B cell (primary cell): ENCODE measurements at regions not wholly inside any gene's neighbourhood (a gene's known extent, or its start where the extent isn't known, plus 50 kb on each side); places are given as distances from the start of the nearest gene placed in this dataset.

Experiments used
- ATAC-seq: fragments of 200-7000 bp; cut with Tn5 transposase; one replicate; pipeline ENCODE4 v1.10.0; 2021; ENCODE audit warnings: low read depth, mild to moderate bottlenecking, moderate number of reproducible peaks, moderate library complexity
- CTCF ChIA-PET: fragments of 350-600 bp; sonication (Branson Sonifier 250); formaldehyde crosslinking; loops from one replicate; lab custom pipeline; 2021; ENCODE audit warnings: antibody characterized with exemption, inconsistent platforms; lab: Charles Lee
- POLR2A ChIA-PET: fragments of 350-600 bp; sonication (Branson Sonifier 250); formaldehyde crosslinking; loops from one replicate; lab custom pipeline; 2021; ENCODE audit warnings: antibody characterized with exemption; lab: Charles Lee
- DNase-seq: peaks from one replicate; pipeline ENCODE4 v3.0.0; 2013
- H2AFZ ChIP-seq: 2 replicates; pipeline ENCODE4 v1.6.1; 2012; ENCODE audit warnings: mild to moderate bottlenecking, low read depth, low read length; ENCODE audit not compliant: insufficient read depth, poor library complexity, severe bottlenecking
- H3K27ac ChIP-seq, 2 donors: 1 replicate in 1 of 2; 2 replicates in 1 of 2; pipeline ENCODE4 v1.5.1; 2012 to 2013; ENCODE audit warnings: low read length in 2 of 2, mild to moderate bottlenecking in 2 of 2, moderate library complexity in 1 of 2
- H3K27me3 ChIP-seq, 4 experiments: fragments of 200-600 bp in 1 of 4; sonication (generic) in 1 of 4; replicated peaks in 1 of 4; 1 replicate in 2 of 4; 2 replicates in 2 of 4; pipeline versions ENCODE4 v1.6.1 to v1.7.0; 2013 to 2016; ENCODE audit warnings: low read length in 3 of 4, mild to moderate bottlenecking in 2 of 4, mixed read lengths in 1 of 4, moderate library complexity in 1 of 4; ENCODE audit not compliant: insufficient read depth in 4 of 4, control insufficient read depth in 3 of 4; ENCODE audit errors: control extremely low read depth in 1 of 4
- H3K36me3 ChIP-seq, 2 experiments: replicated peaks in 1 of 2; 1 replicate in 1 of 2; 2 replicates in 1 of 2; pipeline versions ENCODE4 v1.6.1 to v1.7.1; 2013; ENCODE audit warnings: low read length in 1 of 2; ENCODE audit not compliant: insufficient read depth in 2 of 2, control insufficient read depth in 1 of 2; ENCODE audit errors: control extremely low read depth in 1 of 2, extremely low read depth in 1 of 2
- H3K4me1 ChIP-seq, 2 donors: fragments of 200-600 bp in 1 of 2; sonication (generic) in 1 of 2; 1 replicate in 1 of 2; 2 replicates in 1 of 2; pipeline versions ENCODE4 v1.5.1 to v1.6.1; 2013 to 2017; ENCODE audit warnings: low read length in 2 of 2; ENCODE audit not compliant: control insufficient read depth in 2 of 2, insufficient read depth in 2 of 2
- H3K4me2 ChIP-seq: replicated peaks from 2 replicates; pipeline ENCODE3; 2012; ENCODE audit warnings: mild to moderate bottlenecking, low read depth, low read length; ENCODE audit not compliant: poor library complexity, severe bottlenecking
- H3K4me3 ChIP-seq, 5 experiments: fragments of 200-600 bp in 1 of 5; sonication (generic) in 1 of 5; 1 replicate in 3 of 5; 2 replicates in 2 of 5; pipeline versions ENCODE4 v1.5.1 to v1.7.0; 2011 to 2016; ENCODE audit warnings: low read length in 4 of 5, mild to moderate bottlenecking in 4 of 5, low read depth in 2 of 5, control low read depth in 1 of 5, moderate library complexity in 1 of 5; ENCODE audit not compliant: insufficient read depth in 1 of 5; ENCODE audit errors: control extremely low read depth in 1 of 5, extremely low read depth in 1 of 5
- H3K79me2 ChIP-seq: fragments of 200-600 bp; sonication (generic); one replicate; pipeline ENCODE4 v1.6.0; 2016; ENCODE audit warnings: low read length; ENCODE audit not compliant: control insufficient read depth, insufficient read depth
- H3K9ac ChIP-seq: fragments of 200-600 bp; sonication (generic); 2 replicates; pipeline ENCODE4 v1.6.1; 2017; ENCODE audit warnings: mild to moderate bottlenecking, low read length, moderate library complexity
- H3K9me3 ChIP-seq, 3 donors: one replicate each; pipeline versions ENCODE4 v1.6.1 to v1.7.1; 2013; ENCODE audit warnings: low read length in 2 of 3; ENCODE audit not compliant: control insufficient read depth in 2 of 3, insufficient read depth in 1 of 3; ENCODE audit errors: control extremely low read depth in 1 of 3
- H4K20me1 ChIP-seq: 2 replicates; pipeline ENCODE4 v1.6.0; 2012; ENCODE audit warnings: mild to moderate bottlenecking, low read length; ENCODE audit not compliant: insufficient read depth, control insufficient read depth, poor library complexity, severe bottlenecking
- H3K27ac Mint-ChIP-seq: one replicate; pipeline ENCODE4 v1.8.0; 2021; ENCODE audit warnings: mixed read lengths
- H3K27me3 Mint-ChIP-seq: one replicate; pipeline ENCODE4 v1.8.0; 2021; ENCODE audit warnings: mixed read lengths
- H3K4me1 Mint-ChIP-seq: one replicate; pipeline ENCODE4 v1.8.0; 2021; ENCODE audit warnings: mixed read lengths
- H3K4me3 Mint-ChIP-seq: one replicate; pipeline ENCODE4 v1.8.0; 2021; ENCODE audit warnings: mixed read lengths
- H3K9me3 Mint-ChIP-seq: one replicate; pipeline ENCODE4 v1.8.0; 2022; ENCODE audit warnings: mixed read lengths; ENCODE audit not compliant: insufficient read depth
- CTCF ChIP-seq: fragments of 200-600 bp; IDR thresholded peaks from one replicate; pipeline ENCODE4 v1.8.0; 2022; ENCODE audit warnings: antibody characterized with exemption, mild to moderate bottlenecking
- EZH2 ChIP-seq: IDR thresholded peaks from 2 replicates; pipeline ENCODE4 v1.6.1; 2012; ENCODE audit warnings: borderline replicate concordance, low read depth, mild to moderate bottlenecking, moderate library complexity, low read length; ENCODE audit not compliant: insufficient read depth, poor library complexity, severe bottlenecking
- WGBS: methylation state at CpG from one replicate; pipeline ENCODE4 v1.1.5; 2013; ENCODE audit warnings: missing lambda C conversion rate; ENCODE audit not compliant: insufficient coverage; 5-methylcytosine and 5-hydroxymethylcytosine counted together
- intact Hi-C: fragments of 100-400 bp; cut with micrococcal nuclease; formaldehyde crosslinking; loops from one replicate; pipeline ENCODE4 v1.10.0; 2022

DNA sequence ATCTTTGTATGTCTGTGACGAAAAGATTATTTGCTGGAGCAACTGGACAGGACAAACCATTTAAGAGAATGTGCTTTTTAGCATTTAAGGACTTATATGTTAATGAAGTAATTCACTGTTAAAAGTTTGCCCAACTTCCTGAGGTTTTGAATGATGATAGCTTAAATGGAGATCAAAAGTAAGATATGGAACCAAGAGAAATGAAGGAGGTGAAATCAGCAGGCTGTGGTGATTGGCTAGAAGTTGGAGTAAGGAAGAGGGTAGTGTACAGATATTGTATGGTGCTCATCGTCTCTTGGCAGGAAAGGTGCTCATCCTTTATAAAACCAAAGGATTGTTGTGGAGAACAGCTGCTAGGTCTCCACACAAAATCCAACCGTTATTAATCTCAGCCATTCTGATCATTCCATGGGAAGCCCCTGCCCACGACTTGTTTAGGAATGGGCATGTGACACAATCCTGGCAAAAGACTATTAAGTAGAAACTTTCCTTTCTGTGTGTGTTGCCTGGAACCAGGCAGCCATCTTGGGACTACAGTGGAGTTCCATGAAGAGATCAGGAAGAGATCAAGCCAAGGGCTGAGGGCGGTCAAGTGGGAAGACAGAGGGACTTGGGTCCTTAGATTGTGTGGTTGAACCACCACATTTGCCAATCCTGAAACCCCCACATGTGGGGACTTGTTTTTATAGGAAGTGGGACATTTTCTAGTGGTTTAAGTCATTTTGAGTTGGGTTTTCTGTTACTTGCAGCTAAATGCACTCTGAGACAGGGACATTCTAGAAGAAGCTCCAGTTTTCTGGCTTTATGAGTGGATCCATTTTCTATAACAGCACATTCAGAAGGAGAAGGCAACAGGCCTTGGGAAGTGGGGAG is 56.8 kb upstream of the CHST11 start:
- H3K27ac Mint-ChIP-seq: no peak overlapping the region

More for the DNA sequence above, 56.8 kb upstream of the CHST11 start:
- Histone ChIP-seq H3K9ac (no peak overlapping the region), H3K27me3 (no peaks in the 10 kb centered on the region), H4K20me1 (no peaks in the 10 kb centered on the region), H3K36me3 (no peaks in the 10 kb centered on the region), H3K4me3 (no peak overlapping the region), H3K79me2 (no peaks in the 10 kb centered on the region), H3K27ac (no peak overlapping the region), H3K4me2 (no peak overlapping the region), H3K9me3 (peaks cover 0 to 14% (median 0%) of the 10 kb centered on the region in 3 donors), H3K4me1 (no peaks in the 10 kb centered on the region), H2AFZ (no peak overlapping the region)
- DNase-seq (no peak), ATAC-seq (no peak)
- Mint-ChIP-seq H3K4me1 (no peaks in the 10 kb centered on the region), H3K4me3 (no peak overlapping the region), H3K27me3 (no peaks in the 10 kb centered on the region), H3K9me3 (peaks cover 5% of the 10 kb centered on the region)
- WGBS: no CpG with 5 or more reads among the region's 5 CpGs
- CTCF ChIA-PET: interaction anchor here (0.6 to 0.8 kb wide), 3 partner anchors 18 to 652 kb away, joined by 3 read pairs; no protein-coding TSS in a partner anchor
- no peak for TF ChIP-seq EZH2
- no peak for TF ChIP-seq CTCF
- intact Hi-C loops: no loop called here
- POLR2A ChIA-PET: no interaction called here
